Left colon (tissue), 2 donors: ENCODE measurements at regions not wholly inside any gene's neighbourhood (a gene's known extent, or its start where the extent isn't known, plus 50 kb on each side); places are given as distances from the start of the nearest gene placed in this dataset.

Source experiments
- ATAC-seq: fragments of 200-7000 bp; cut with Tn5 transposase; one replicate; pipeline ENCODE4 v1.9.1; 2020; ENCODE audit warnings: mild to moderate bottlenecking, moderate library complexity
- DNase-seq, 2 donors: peaks; one replicate each; pipeline ENCODE4 v3.0.0-alpha.2; 2020
- intact Hi-C, 2 donors: fragments of 100-400 bp; cut with DNase I in 1 of 2; cut with micrococcal nuclease in 1 of 2; formaldehyde crosslinking; loops; one replicate each; pipeline versions ENCODE4 v1.11.2 to v1.14.0; 2022; cut with DNase I, micrococcal nuclease
- donor health status: DM: no; HTN: no; CAD: no.
- donor health status: DM: yes; HTN: yes; CAD: no.

GRCh38 chr3:181660337-181660736 is 51.4 kb upstream of the SOX2 start:
- intact Hi-C loops = no loop called here
- ATAC-seq = no peak
- DNase-seq = no peak

DNA sequence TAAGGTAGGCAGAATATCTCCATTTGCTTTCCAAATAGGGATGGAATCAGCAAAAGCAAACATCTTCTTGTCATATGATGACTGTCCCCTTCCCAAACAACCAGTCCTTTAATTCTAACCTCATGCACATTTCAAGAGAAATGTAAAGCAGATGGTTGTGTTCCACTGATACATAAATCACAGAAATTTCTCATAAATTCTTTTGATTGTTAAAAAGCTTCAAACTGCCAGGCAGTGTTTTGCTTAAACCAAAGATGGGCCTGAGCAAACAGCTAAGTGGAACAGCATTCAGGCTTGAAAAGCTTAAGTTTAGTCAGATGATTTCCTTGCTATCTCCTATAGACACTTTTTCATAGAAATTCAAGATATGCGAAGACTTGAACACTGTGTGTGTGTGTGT is 74.3 kb upstream of the SOX2 start:
- no peak for DNase-seq
- intact Hi-C loops = no loop called here
- no peak for ATAC-seq

GRCh38 chr3:181637056-181637455 is 74.7 kb upstream of the SOX2 start:
- intact Hi-C loops = no loop called here
- no peak for DNase-seq
- no peak for ATAC-seq

DNA sequence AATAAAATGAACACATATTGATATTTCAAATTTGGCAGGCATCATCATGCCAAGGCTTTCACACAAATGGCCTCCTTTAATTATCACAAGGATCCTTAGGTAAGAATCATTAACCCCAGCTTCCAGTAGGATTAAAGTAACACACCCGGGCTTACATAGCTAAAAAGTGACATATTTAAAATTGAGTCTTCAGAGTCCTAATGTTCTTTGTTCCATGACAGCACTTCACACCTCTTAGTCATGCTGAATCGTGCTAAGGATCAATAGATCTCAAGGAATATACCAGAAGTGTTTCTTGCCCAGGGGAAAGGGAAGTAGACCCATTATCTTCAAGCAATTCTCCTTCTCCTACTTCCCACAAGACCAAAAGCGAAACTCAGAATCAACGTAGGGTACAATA is 76.6 kb upstream of the SOX2 start:
- ATAC-seq (no peak), DNase-seq (no peak)
- intact Hi-C loops = no loop called here

DNA sequence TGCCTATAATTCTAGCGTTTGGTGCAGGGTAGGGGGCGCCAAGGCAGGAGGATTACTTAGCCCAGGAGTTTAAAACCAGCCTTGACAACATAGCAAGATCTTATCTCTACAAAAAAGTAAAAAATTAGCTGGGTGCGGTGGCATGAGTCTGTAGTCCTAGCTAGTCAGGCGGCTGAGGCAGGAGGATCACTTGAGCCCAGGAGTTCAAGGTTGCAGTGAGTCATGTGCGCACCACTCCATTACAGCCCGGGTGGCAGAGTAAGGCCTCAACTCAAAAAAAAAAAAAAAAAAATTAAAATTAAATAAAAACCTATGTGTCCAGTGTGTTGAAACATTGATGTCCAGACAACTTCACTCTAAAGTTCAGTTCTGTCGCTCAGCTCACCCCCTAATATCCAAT is 78.2 kb upstream of the SOX2 start:
- DNase-seq = no peak
- no peak for ATAC-seq
- intact Hi-C loops = no loop called here

DNA sequence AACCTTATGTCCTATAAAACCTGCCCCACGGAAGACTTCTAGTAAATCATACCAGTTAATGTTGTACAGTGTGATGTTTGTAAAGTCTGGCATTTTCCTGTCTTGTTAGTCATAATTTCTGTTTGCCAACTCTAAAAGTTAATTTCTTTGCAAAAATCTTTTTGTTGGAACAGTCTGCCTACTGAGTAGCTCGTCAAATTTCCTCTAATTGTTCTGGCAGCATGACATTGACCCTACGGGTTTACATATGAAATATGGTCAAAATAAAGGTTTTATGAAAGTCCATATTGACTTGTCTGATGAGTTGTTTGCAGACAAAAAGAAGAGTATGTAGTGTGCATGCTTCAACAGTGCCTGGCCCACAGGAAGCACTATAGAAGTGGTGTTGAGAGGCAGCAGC is 79.8 kb upstream of the SOX2 start:
- intact Hi-C loops = no loop called here
- ATAC-seq = no peak

DNA sequence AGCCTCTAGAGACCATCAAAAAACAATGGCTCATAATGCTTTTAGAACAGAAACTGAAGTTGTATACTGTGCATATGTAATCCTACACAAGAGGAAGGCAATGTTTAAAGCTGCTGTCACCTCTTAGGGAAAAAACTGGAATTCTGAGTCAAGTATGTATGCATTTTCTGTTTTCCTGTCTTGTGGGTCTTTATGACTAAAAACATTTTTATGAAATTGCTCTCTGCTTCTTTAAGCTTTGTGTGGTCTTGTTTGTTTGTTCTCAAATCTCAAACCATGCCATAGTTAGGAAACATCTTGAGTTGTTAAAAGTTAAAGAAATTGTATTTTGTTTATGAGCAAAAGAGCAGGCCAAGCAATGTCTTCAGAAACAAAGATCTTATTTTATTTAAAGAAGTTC is 80.9 kb upstream of the SOX2 start:
- DNase-seq = no peak
- ATAC-seq = no peak
- intact Hi-C loops = no loop called here

More for the DNA sequence above, 79.8 kb upstream of the SOX2 start:
- DNase-seq = no peak

- DNase-seq (no peak), ATAC-seq (no peak)
- intact Hi-C loops = no loop called here
Observed at GRCh38 chr3:181629711-181630110, 82.0 kb upstream of the SOX2 start.

- ATAC-seq (no peak), DNase-seq (no peak)
- intact Hi-C loops = no loop called here
Observed at GRCh38 chr3:181629029-181629428, 82.7 kb upstream of the SOX2 start.

DNA sequence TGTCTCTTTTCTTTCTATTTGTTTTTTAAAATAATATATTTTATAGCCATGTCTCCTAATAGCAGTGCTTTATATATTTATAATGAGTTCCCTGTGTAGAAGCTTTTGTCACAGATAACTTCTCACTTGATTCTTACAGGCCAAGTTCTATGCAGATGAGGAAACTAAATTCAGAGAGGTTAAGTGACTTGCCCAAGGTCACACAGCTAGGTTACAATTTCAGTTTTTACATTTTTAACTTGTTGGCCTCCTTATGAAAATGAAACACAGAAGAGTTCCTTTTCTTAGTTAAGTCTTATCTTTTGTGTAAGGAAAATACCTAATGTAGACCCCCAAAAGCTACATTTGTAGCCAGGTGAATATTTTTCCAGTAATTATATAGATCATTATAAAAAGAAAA is 83.3 kb upstream of the SOX2 start:
- intact Hi-C loops = no loop called here
- ATAC-seq (no peak), DNase-seq (no peak)

GRCh38 chr3:181626036-181626435 is 85.7 kb upstream of the SOX2 start:
- DNase-seq (no peak), ATAC-seq (no peak)
- intact Hi-C loops = no loop called here

GRCh38 chr3:181623924-181624694 is 87.6 kb upstream of the SOX2 start:
- DNase-seq (no peak), ATAC-seq (no peak)
- intact Hi-C loops = no loop called here

GRCh38 chr3:181622365-181622764 is 89.4 kb upstream of the SOX2 start:
- DNase-seq = no peak
- intact Hi-C loops = no loop called here
- no peak for ATAC-seq

DNA sequence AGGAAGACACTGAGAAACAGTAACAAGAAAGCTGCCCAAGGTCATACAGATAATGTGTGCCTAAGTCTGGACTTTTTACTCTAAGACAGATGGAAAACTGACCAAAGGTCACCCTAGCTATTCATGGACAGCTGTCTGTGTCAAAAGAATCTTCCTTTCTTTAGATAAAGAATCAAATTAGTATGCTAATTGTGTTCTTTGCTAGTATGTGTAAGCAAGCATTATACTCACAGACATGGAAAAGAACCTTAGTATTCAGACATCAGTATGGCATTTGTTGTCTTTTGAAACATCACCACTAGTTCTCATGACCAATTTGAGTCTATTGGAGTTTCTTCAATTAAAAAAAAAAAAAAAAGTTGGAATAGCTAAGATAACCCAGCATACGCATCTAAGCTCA is 91.8 kb upstream of the SOX2 start:
- ATAC-seq (no peak), DNase-seq (no peak)
- intact Hi-C loops = no loop called here

- DNase-seq (no peak), ATAC-seq (no peak)
- intact Hi-C loops = no loop called here
Observed at GRCh38 chr3:181618260-181618659, 93.5 kb upstream of the SOX2 start.

- DNase-seq = no peak
- intact Hi-C loops = no loop called here
- ATAC-seq = no peak
Observed at GRCh38 chr3:181616088-181617070, 95.3 kb upstream of the SOX2 start.

GRCh38 chr3:181615666-181616065 is 96.1 kb upstream of the SOX2 start:
- no peak for ATAC-seq
- intact Hi-C loops = no loop called here
- no peak for DNase-seq

DNA sequence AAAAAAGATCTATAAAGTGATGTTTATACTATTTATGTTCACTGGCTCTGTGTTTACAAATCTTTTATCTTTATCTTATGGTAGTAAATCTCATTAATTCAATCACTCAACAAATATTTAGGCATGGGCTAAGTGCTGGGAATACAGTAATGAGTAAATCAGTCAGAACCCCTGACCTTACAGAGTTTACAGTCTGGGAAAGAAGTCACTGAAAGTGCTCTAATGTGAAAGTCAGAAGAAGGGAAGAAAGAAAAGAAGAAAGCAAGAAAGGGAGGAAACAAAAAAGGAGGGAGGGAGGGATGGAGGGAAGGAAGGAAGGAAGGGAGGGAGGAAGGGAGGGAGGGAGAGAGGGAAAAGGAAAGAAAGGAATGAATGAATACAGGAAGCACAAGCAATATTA is 96.8 kb upstream of the SOX2 start:
- no peak for ATAC-seq
- no peak for DNase-seq
- intact Hi-C loops = no loop called here

GRCh38 chr3:181613813-181614212 is 97.9 kb upstream of the SOX2 start:
- ATAC-seq (no peak), DNase-seq (no peak)
- intact Hi-C loops = no loop called here

- DNase-seq (no peak), ATAC-seq (no peak)
- intact Hi-C loops = no loop called here
Observed at GRCh38 chr3:181613191-181613590, 98.5 kb upstream of the SOX2 start.

DNA sequence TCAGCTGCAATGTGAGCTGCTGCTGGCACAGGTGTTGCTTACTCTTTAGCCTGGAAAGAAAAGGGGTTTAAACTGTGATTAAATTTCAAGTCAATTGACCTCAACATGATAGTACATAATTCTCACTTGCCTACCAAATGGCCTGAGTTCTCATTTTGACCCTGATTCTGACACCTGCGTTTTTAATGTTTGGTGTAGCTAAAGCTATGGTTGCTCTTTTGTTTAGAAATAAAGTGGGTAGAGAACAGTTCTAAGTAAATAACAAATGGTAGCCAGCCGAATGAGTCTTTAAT is 100.8 kb upstream of the SOX2 start:
- intact Hi-C loops = no loop called here
- DNase-seq (no peak), ATAC-seq (no peak)
